ENCODE measurements at regions not wholly inside any gene's neighbourhood (a gene's known extent, or its start where the extent isn't known, plus 50 kb on each side); places are given as distances from the start of the nearest gene placed in this dataset.

GRCh38 chr10:110355141-110355831 lies 50.6 kb upstream of the SMNDC1 start:
- DNase-seq, result no peak

GRCh38 chr10:110355922-110356627 lies 51.4 kb upstream of the SMNDC1 start:
- DNase-seq, result no peak

- no peak for DNase-seq
These were observed 52.0 kb upstream of the SMNDC1 start for GRCh38 chr10:110356628-110357245.

GRCh38 chr10:110357252-110357780 lies 52.6 kb upstream of the SMNDC1 start:
- peak; percentile 91 for DNase-seq

GRCh38 chr10:110357871-110358270 lies 53.2 kb upstream of the SMNDC1 start:
- DNase-seq, result no peak

- no peak for DNase-seq
These were observed 53.6 kb upstream of the SMNDC1 start for GRCh38 chr10:110358278-110358677.

- DNase-seq, result no peak
These were observed 54.3 kb upstream of the SMNDC1 start for GRCh38 chr10:110358869-110359629.

- no peak for DNase-seq
These were observed 56.2 kb upstream of the SMNDC1 start for GRCh38 chr10:110360857-110361474.

- DNase-seq, result no peak
These were observed 57.2 kb upstream of the SMNDC1 start for GRCh38 chr10:110361800-110362456.

GRCh38 chr10:110363572-110364411 lies 59.1 kb upstream of the SMNDC1 start:
- DNase-seq, result no peak

GRCh38 chr10:110364531-110364937 lies 59.8 kb upstream of the SMNDC1 start:
- DNase-seq, result no peak

GRCh38 chr10:110365356-110366143 lies 60.8 kb upstream of the SMNDC1 start:
- DNase-seq, result no peak

GRCh38 chr10:110366635-110367034 lies 61.9 kb upstream of the SMNDC1 start:
- DNase-seq, result no peak

GRCh38 chr10:110368002-110368401 lies 63.3 kb upstream of the SMNDC1 start:
- no peak for DNase-seq

- DNase-seq, result no peak
These were observed 63.8 kb upstream of the SMNDC1 start for GRCh38 chr10:110368556-110368955.

GRCh38 chr10:110370006-110370405 lies 65.3 kb upstream of the SMNDC1 start:
- DNase-seq, result no peak

- DNase-seq, result peak; percentile 62
These were observed 67.9 kb upstream of the SMNDC1 start for GRCh38 chr10:110372656-110373055.

- DNase-seq, result no peak
These were observed 68.3 kb upstream of the SMNDC1 start for GRCh38 chr10:110373059-110373458.

GRCh38 chr10:110373857-110374654 lies 69.3 kb upstream of the SMNDC1 start:
- no peak for DNase-seq
